Activated CD8-positive, alpha-beta memory T cell treated with anti-CD3 and anti-CD28 coated beads, Interleukin-2, amount 10 ng/mL, durations not matched to agents 7 days and 5 days (primary cell): ENCODE measurements at regions not wholly inside any gene's neighbourhood (a gene's known extent, or its start where the extent isn't known, plus 50 kb on each side); places are given as distances from the start of the nearest gene placed in this dataset.

Experiments
- ATAC-seq: fragments of 150-1000 bp; cut with Tn5 transposase; one replicate; pipeline ENCODE4 v1.10.0; 2021; ENCODE audit warnings: moderate library complexity
- CTCF ChIA-PET: fragments of 350-600 bp; sonication (Branson Sonifier 250); formaldehyde crosslinking; loops from one replicate; lab custom pipeline; 2021; ENCODE audit warnings: antibody characterized with exemption; lab: Charles Lee
- DNase-seq: peaks from one replicate; pipeline ENCODE4 v3.0.0-alpha.2; 2020
- H3K27ac Mint-ChIP-seq: one replicate; pipeline ENCODE4 v1.8.0; 2021; ENCODE audit warnings: mild to moderate bottlenecking, mixed read lengths
- H3K27me3 Mint-ChIP-seq: one replicate; pipeline ENCODE4 v1.8.0; 2021; ENCODE audit warnings: mixed read lengths
- H3K36me3 Mint-ChIP-seq: one replicate; pipeline ENCODE4 v1.8.0; 2021; ENCODE audit warnings: mild to moderate bottlenecking, mixed read lengths
- H3K4me1 Mint-ChIP-seq: one replicate; pipeline ENCODE4 v1.8.0; 2021; ENCODE audit warnings: mixed read lengths
- H3K4me3 Mint-ChIP-seq: one replicate; pipeline ENCODE4 v1.8.0; 2021; ENCODE audit warnings: mild to moderate bottlenecking, moderate library complexity, mixed read lengths
- H3K9me3 Mint-ChIP-seq: one replicate; pipeline ENCODE4 v1.8.0; 2022; ENCODE audit warnings: low read depth, mixed read lengths

GRCh38 chr15:61518191-61518950 lies 289.3 kb upstream of the RORA start:
- Mint-ChIP-seq H3K4me1 (peaks cover 15% of the 10 kb centered on the region), H3K27me3 (peaks cover 33% of the 10 kb centered on the region)
- CTCF ChIA-PET, result no interaction called here

GRCh38 chr15:61517776-61518175 lies 288.7 kb upstream of the RORA start:
- Mint-ChIP-seq H3K27me3 (peaks cover 33% of the 10 kb centered on the region), H3K27ac (no peak overlapping the region), H3K9me3 (no peaks in the 10 kb centered on the region), H3K4me1 (peaks cover 9% of the 10 kb centered on the region), H3K4me3 (no peak overlapping the region), H3K36me3 (no peaks in the 10 kb centered on the region)
- no peak for ATAC-seq
- CTCF ChIA-PET, result no interaction called here
- DNase-seq, result no peak

More at GRCh38 chr15:61518191-61518950, 289.3 kb upstream of the RORA start:
- no peaks in the 10 kb centered on the region for H3K36me3 Mint-ChIP-seq
- H3K4me3 Mint-ChIP-seq, result no peak overlapping the region
- no peak overlapping the region for H3K27ac Mint-ChIP-seq
- ATAC-seq (no peak), DNase-seq (no peak)
- no peaks in the 10 kb centered on the region for H3K9me3 Mint-ChIP-seq

DNA sequence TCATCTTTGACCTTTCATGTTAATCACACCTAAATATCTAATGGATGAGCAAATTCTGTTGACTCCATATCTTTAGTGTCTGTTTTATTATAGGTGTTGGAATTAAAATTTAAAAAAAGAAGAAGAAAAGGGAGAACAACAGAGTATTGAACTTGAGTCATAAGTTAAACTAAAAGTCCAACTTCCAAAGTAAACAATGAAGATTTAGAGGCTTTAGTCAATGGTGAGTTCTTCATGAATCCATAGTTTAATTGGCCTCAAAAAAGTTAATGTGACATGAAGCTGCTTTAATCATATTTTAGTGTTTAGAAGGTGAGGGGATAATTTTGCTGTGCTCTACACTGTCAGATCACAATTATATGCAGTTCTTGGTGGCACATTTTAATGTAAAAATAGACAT lies 288.2 kb upstream of the RORA start:
- Mint-ChIP-seq H3K4me1 (peaks cover 5% of the 10 kb centered on the region), H3K27me3 (peaks cover 33% of the 10 kb centered on the region), H3K9me3 (no peaks in the 10 kb centered on the region), H3K27ac (no peak overlapping the region), H3K4me3 (no peak overlapping the region), H3K36me3 (no peaks in the 10 kb centered on the region)
- no peak for DNase-seq
- no peak for ATAC-seq
- CTCF ChIA-PET, result no interaction called here

- ATAC-seq (no peak), DNase-seq (no peak)
- Mint-ChIP-seq H3K27me3 (peaks cover 25% of the 10 kb centered on the region), H3K4me3 (no peak overlapping the region), H3K36me3 (no peaks in the 10 kb centered on the region), H3K4me1 (no peaks in the 10 kb centered on the region), H3K27ac (no peak overlapping the region), H3K9me3 (no peaks in the 10 kb centered on the region)
- CTCF ChIA-PET, result no interaction called here
Observed at GRCh38 chr15:61511756-61512155, 282.7 kb upstream of the RORA start.

DNA sequence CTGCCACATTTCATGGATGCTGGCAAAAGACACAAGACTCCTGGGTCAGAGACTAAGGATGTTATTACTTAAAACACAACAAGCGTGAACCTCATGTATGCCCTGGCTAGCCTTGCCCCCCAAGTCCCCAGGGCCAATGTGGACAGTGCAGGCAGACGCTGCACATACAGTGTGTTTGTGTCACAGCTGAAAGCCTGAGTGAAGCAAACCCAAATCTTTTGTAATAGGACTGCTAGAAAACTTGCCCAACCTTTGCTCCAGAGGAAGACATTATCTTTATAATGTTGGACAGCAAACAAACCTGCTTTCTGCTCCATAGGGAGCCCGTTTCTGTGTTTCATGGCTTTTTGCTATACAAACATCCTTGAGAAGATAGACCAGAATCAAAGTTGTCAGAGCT lies 282.0 kb upstream of the RORA start:
- H3K4me3 Mint-ChIP-seq, result no peak overlapping the region
- H3K9me3 Mint-ChIP-seq, result no peaks in the 10 kb centered on the region
- no peak overlapping the region for H3K27ac Mint-ChIP-seq
- H3K36me3 Mint-ChIP-seq, result no peaks in the 10 kb centered on the region
- no peak for DNase-seq
- H3K4me1 Mint-ChIP-seq, result no peaks in the 10 kb centered on the region
- CTCF ChIA-PET, result interaction anchor here (1.0 kb wide), 1 partner anchor 9 kb away, joined by 3 read pairs; no protein-coding TSS in a partner anchor
- peaks cover 25% of the 10 kb centered on the region for H3K27me3 Mint-ChIP-seq
- no peak for ATAC-seq

- no peaks in the 10 kb centered on the region for H3K4me1 Mint-ChIP-seq
- CTCF ChIA-PET, result no interaction called here
- peaks cover 18% of the 10 kb centered on the region for H3K27me3 Mint-ChIP-seq
- H3K9me3 Mint-ChIP-seq, result no peaks in the 10 kb centered on the region
- no peak overlapping the region for H3K27ac Mint-ChIP-seq
- no peaks in the 10 kb centered on the region for H3K36me3 Mint-ChIP-seq
- no peak for ATAC-seq
- DNase-seq, result no peak
- H3K4me3 Mint-ChIP-seq, result no peak overlapping the region
Observed at GRCh38 chr15:61509327-61509840, 280.3 kb upstream of the RORA start.

- no peak for ATAC-seq
- Mint-ChIP-seq H3K9me3 (no peaks in the 10 kb centered on the region), H3K27me3 (peaks cover 27% of the 10 kb centered on the region), H3K4me3 (no peak overlapping the region), H3K27ac (no peak overlapping the region), H3K4me1 (no peaks in the 10 kb centered on the region), H3K36me3 (no peaks in the 10 kb centered on the region)
- CTCF ChIA-PET, result no interaction called here
- no peak for DNase-seq
Observed at GRCh38 chr15:61503383-61503969, 274.4 kb upstream of the RORA start.

GRCh38 chr15:61501815-61502389 lies 272.8 kb upstream of the RORA start:
- CTCF ChIA-PET, result interaction anchor here (0.6 to 1.0 kb wide), 2 partner anchors 9 to 1316 kb away, joined by 3 to 4 read pairs; no protein-coding TSS in a partner anchor
- Mint-ChIP-seq H3K4me3 (no peak overlapping the region), H3K36me3 (no peaks in the 10 kb centered on the region), H3K9me3 (no peaks in the 10 kb centered on the region), H3K27me3 (peaks cover 31% of the 10 kb centered on the region), H3K4me1 (no peaks in the 10 kb centered on the region), H3K27ac (no peak overlapping the region)
- no peak for ATAC-seq
- DNase-seq, result no peak

DNA sequence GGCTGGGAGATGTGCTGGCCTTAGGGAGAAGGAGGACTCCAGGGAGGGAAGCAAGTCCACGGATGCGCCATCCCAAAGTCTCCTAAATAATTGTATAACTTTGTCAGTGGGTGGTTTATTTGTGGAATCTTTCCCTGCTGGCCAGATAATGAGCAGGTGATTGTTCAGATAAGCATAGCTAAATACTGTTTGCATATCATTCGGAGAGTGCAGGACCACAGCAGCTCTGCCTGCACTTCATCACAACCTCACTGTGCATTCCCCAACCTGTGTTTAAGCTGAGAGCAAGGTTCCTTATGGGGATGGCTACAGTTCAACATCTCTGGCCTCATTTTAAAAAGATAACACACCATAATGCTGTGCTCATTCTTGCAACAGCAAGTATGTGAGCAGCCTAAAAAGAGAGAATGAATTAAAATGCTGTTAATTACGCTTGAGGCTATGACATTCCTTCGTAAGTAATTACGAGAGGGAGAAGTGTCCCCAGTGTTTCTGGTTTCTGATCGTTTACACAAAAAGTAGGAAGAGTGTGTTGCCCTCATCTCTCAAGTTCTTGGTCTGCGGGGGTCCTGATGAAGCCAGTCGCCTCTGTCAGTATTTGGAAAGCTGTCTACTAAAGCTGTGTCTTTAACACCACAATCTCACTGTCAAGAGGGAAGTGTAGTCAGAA lies 272.0 kb upstream of the RORA start:
- CTCF ChIA-PET, result interaction anchor here (0.6 kb wide), 1 partner anchor 1317 kb away, joined by 4 read pairs; no protein-coding TSS in a partner anchor
- H3K27ac Mint-ChIP-seq, result no peak overlapping the region
- ATAC-seq (no peak), DNase-seq (no peak)
- H3K4me1 Mint-ChIP-seq, result no peaks in the 10 kb centered on the region
- peaks cover 31% of the 10 kb centered on the region for H3K27me3 Mint-ChIP-seq
- no peaks in the 10 kb centered on the region for H3K36me3 Mint-ChIP-seq
- H3K9me3 Mint-ChIP-seq, result no peaks in the 10 kb centered on the region
- H3K4me3 Mint-ChIP-seq, result no peak overlapping the region

- H3K27me3 Mint-ChIP-seq, result peaks cover 31% of the 10 kb centered on the region
- H3K9me3 Mint-ChIP-seq, result no peaks in the 10 kb centered on the region
- H3K36me3 Mint-ChIP-seq, result no peaks in the 10 kb centered on the region
- H3K4me3 Mint-ChIP-seq, result no peak overlapping the region
- CTCF ChIA-PET, result no interaction called here
- no peak overlapping the region for H3K27ac Mint-ChIP-seq
- no peaks in the 10 kb centered on the region for H3K4me1 Mint-ChIP-seq
- DNase-seq (no peak), ATAC-seq (no peak)
Observed at GRCh38 chr15:61500523-61500922, 271.4 kb upstream of the RORA start.

- Mint-ChIP-seq H3K36me3 (no peaks in the 10 kb centered on the region), H3K27me3 (peaks cover 34% of the 10 kb centered on the region), H3K4me1 (no peaks in the 10 kb centered on the region), H3K27ac (no peak overlapping the region), H3K9me3 (no peaks in the 10 kb centered on the region), H3K4me3 (no peak overlapping the region)
- ATAC-seq, result no peak
- CTCF ChIA-PET, result interaction anchor here (0.9 kb wide), 1 partner anchor 335 kb away, joined by 3 read pairs; no protein-coding TSS in a partner anchor
- DNase-seq, result no peak
Observed at GRCh38 chr15:61499376-61499775, 270.3 kb upstream of the RORA start.

DNA sequence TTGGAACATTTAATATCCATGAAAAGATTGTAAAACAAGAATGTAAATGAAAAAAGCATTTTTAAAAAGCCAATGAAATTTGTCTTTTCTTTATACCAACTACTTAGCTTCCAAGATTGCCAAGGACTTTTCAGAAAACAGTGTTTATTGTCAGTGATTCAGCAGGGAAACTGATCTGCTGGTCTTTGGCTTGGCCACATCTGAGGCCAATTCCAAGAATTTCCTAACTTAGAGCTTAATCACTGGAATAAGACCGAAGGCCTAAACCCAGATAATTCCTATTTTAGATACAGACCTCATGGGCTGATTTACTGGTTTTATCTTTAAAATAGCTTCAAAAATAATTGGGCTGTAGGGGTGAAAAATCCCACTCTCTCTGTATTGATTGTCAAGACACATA lies 260.5 kb upstream of the RORA start:
- Mint-ChIP-seq H3K9me3 (no peaks in the 10 kb centered on the region), H3K27ac (no peak overlapping the region), H3K4me3 (no peak overlapping the region), H3K27me3 (peaks cover 24% of the 10 kb centered on the region), H3K4me1 (no peaks in the 10 kb centered on the region), H3K36me3 (no peaks in the 10 kb centered on the region)
- no peak for DNase-seq
- CTCF ChIA-PET, result no interaction called here
- no peak for ATAC-seq

DNA sequence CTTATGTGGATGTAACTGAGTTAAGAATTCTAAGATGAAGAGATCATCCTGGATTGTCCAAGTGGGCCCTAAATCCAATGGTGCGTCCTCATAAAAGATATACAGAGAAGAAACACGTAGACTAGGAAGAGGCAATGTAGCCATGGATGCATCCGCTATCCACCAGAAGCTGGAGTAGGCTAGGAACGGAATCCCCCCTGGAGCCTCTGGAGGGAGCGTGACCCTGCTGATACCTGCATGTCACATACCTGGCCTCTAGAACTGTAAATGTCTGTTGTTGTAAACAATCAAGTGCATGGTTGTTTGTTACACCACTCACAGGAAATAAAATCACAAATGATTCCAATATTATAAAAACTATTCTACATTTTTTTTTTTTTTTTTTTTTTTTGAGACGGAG lies 254.5 kb upstream of the RORA start:
- ATAC-seq, result no peak
- Mint-ChIP-seq H3K36me3 (no peaks in the 10 kb centered on the region), H3K4me1 (no peaks in the 10 kb centered on the region), H3K27me3 (peaks cover 11% of the 10 kb centered on the region), H3K27ac (no peak overlapping the region), H3K9me3 (no peaks in the 10 kb centered on the region), H3K4me3 (no peak overlapping the region)
- CTCF ChIA-PET, result no interaction called here
- DNase-seq, result no peak
